H1 (cell line): ENCODE measurements at regions not wholly inside any gene's neighbourhood (a gene's known extent, or its start where the extent isn't known, plus 50 kb on each side); places are given as distances from the start of the nearest gene placed in this dataset.

Experiments
- CTCF ChIA-PET: fragments of 300-600 bp; sonication (Branson Sonifier 250); formaldehyde crosslinking; loops from one replicate; lab custom pipeline; 2021; ENCODE audit not compliant: partially characterized antibody; lab: Charles Lee
- POLR2A ChIA-PET: fragments of 300-600 bp; sonication (Branson Sonifier 250); formaldehyde crosslinking; loops from one replicate; lab custom pipeline; 2021; ENCODE audit warnings: inconsistent platforms; ENCODE audit not compliant: partially characterized antibody; lab: Charles Lee
- DNase-seq, 2 experiments: peaks; one replicate each; pipeline versions ENCODE4 v3.0.0 to v3.0.0-alpha.2; 2010 to 2022; ENCODE audit warnings: low spot score in 2 of 2, low read depth in 1 of 2, mixed read lengths in 1 of 2
- FAIRE-seq: peaks from 2 replicates; lab custom pipeline; 2011; peaks lifted over from hg19 to GRCh38; lab: Jason Lieb, UNC
- H2AFZ ChIP-seq: 2 replicates; pipeline ENCODE4 v1.8.1; 2012; ENCODE audit warnings: low read length, inconsistent platforms
- H2AK5ac ChIP-seq: 2 replicates; pipeline ENCODE4 v1.6.1; 2013; ENCODE audit warnings: low read depth, low read length
- H2BK120ac ChIP-seq: replicated peaks from 2 replicates; pipeline ENCODE3; 2013; ENCODE audit warnings: low read depth, low read length, inconsistent platforms
- H2BK12ac ChIP-seq: 2 replicates; pipeline ENCODE4 v1.6.1; 2013; ENCODE audit warnings: low read depth, low read length
- H2BK15ac ChIP-seq: 2 replicates; pipeline ENCODE4 v1.6.1; 2013; ENCODE audit warnings: low read length
- H2BK20ac ChIP-seq: 2 replicates; pipeline ENCODE4 v1.6.1; 2013; ENCODE audit warnings: low read length
- H2BK5ac ChIP-seq: 2 replicates; pipeline ENCODE4 v1.6.1; 2013; ENCODE audit warnings: low read depth, low read length
- H3K14ac ChIP-seq: 2 replicates; pipeline ENCODE4 v1.6.1; 2013; ENCODE audit warnings: inconsistent platforms; ENCODE audit not compliant: insufficient read length
- H3K18ac ChIP-seq: 2 replicates; pipeline ENCODE4 v1.6.1; 2013; ENCODE audit warnings: low read length; ENCODE audit errors: extremely low read depth
- H3K23ac ChIP-seq: 2 replicates; pipeline ENCODE4 v1.6.1; 2013; ENCODE audit warnings: inconsistent platforms; ENCODE audit not compliant: insufficient read length
- H3K23me2 ChIP-seq: 2 replicates; pipeline ENCODE4 v1.6.1; 2013; ENCODE audit warnings: low read depth, low read length
- H3K27ac ChIP-seq: 2 replicates; pipeline ENCODE4 v1.6.1; 2011; ENCODE audit warnings: low read depth, low read length, inconsistent platforms
- H3K27me3 ChIP-seq, 4 experiments: replicated peaks in 1 of 4; 1 replicate in 1 of 4; 2 replicates in 3 of 4; pipeline versions ENCODE4 v1.6.1 to v1.8.1; 2011 to 2013; ENCODE audit warnings: low read length in 3 of 4, mild to moderate bottlenecking in 3 of 4, inconsistent platforms in 2 of 4, mixed read lengths in 2 of 4, moderate library complexity in 1 of 4; ENCODE audit not compliant: control insufficient read depth in 3 of 4, insufficient read depth in 3 of 4; ENCODE audit errors: extremely low read depth in 1 of 4
- H3K36me3 ChIP-seq, 4 experiments: 2 replicates each; pipeline versions ENCODE4 v1.6.1 to v1.8.1; 2011 to 2013; ENCODE audit warnings: mild to moderate bottlenecking in 4 of 4, low read length in 3 of 4, moderate library complexity in 2 of 4, control low read depth in 1 of 4, inconsistent platforms in 1 of 4; ENCODE audit not compliant: insufficient read depth in 4 of 4, control insufficient read depth in 2 of 4
- H3K4ac ChIP-seq: replicated peaks from 2 replicates; pipeline ENCODE3; 2013; ENCODE audit warnings: low read length, low read depth, mixed read lengths, inconsistent platforms; ENCODE audit not compliant: insufficient read length
- H3K4me1 ChIP-seq, 4 experiments: replicated peaks in 1 of 4; 1 replicate in 1 of 4; 2 replicates in 3 of 4; pipeline versions ENCODE4 v1.6.1 to v1.8.1; 2011 to 2013; ENCODE audit warnings: low read length in 3 of 4, inconsistent platforms in 2 of 4, mixed read lengths in 1 of 4; ENCODE audit not compliant: insufficient read depth in 4 of 4, control insufficient read depth in 3 of 4
- H3K4me2 ChIP-seq, 2 experiments: 2 replicates each; pipeline versions ENCODE4 v1.6.1 to v1.8.1; 2011 to 2013; ENCODE audit warnings: low read depth in 2 of 2, low read length in 2 of 2, control low read depth in 1 of 2, inconsistent platforms in 1 of 2, mild to moderate bottlenecking in 1 of 2; ENCODE audit not compliant: insufficient read depth in 1 of 2
- H3K4me3 ChIP-seq, 4 experiments: fragments of 200-600, 300-600 bp in 1 of 4; sonication (generic), shearing (Covaris generic), sonication (Bioruptor Twin) in 1 of 4; 2 replicates each; pipeline versions ENCODE4 v1.5.1 to v1.8.1; 2011 to 2016; ENCODE audit warnings: low read length in 4 of 4, low read depth in 3 of 4, control low read depth in 2 of 4, inconsistent platforms in 2 of 4, mild to moderate bottlenecking in 2 of 4, mixed read lengths in 1 of 4, moderate library complexity in 1 of 4; ENCODE audit not compliant: insufficient read depth in 2 of 4; ENCODE audit errors: extremely low read depth in 1 of 4
- H3K56ac ChIP-seq: replicated peaks from 2 replicates; pipeline ENCODE3; 2013; ENCODE audit warnings: low read depth, mild to moderate bottlenecking, mixed read lengths, low read length, inconsistent platforms; ENCODE audit not compliant: insufficient read length
- H3K79me1 ChIP-seq: 2 replicates; pipeline ENCODE4 v1.6.1; 2013; ENCODE audit warnings: low read depth, low read length, control low read depth
- H3K79me2 ChIP-seq, 2 experiments: 2 replicates each; pipeline versions ENCODE4 v1.6.1 to v1.8.1; 2012 to 2013; ENCODE audit warnings: low read length in 2 of 2, mild to moderate bottlenecking in 2 of 2, inconsistent platforms in 1 of 2; ENCODE audit not compliant: insufficient read depth in 2 of 2, control insufficient read depth in 1 of 2
- H3K9ac ChIP-seq, 4 experiments: replicated peaks in 1 of 4; 1 replicate in 1 of 4; 2 replicates in 3 of 4; pipeline versions ENCODE4 v1.6.1 to v1.8.1; 2011 to 2013; ENCODE audit warnings: low read depth in 3 of 4, low read length in 3 of 4, control low read depth in 2 of 4, mild to moderate bottlenecking in 2 of 4, moderate library complexity in 2 of 4, inconsistent platforms in 1 of 4; ENCODE audit errors: extremely low read depth in 1 of 4
- H3K9me3 ChIP-seq, 2 experiments: 2 replicates each; pipeline versions ENCODE4 v1.6.1 to v1.8.1; 2012 to 2013; ENCODE audit warnings: mild to moderate bottlenecking in 2 of 2, moderate library complexity in 2 of 2, control low read depth in 1 of 2, inconsistent platforms in 1 of 2, low read depth in 1 of 2, low read length in 1 of 2, mixed read lengths in 1 of 2; ENCODE audit not compliant: insufficient read depth in 2 of 2
- H4K20me1 ChIP-seq, 2 experiments: replicated peaks in 1 of 2; 2 replicates each; pipeline versions ENCODE3 to v1.8.1; 2011 to 2013; ENCODE audit warnings: inconsistent platforms in 2 of 2, low read length in 2 of 2, mild to moderate bottlenecking in 1 of 2; ENCODE audit not compliant: insufficient read depth in 2 of 2, control insufficient read depth in 1 of 2
- H4K5ac ChIP-seq: 2 replicates; pipeline ENCODE4 v1.6.1; 2013; ENCODE audit warnings: low read length, low read depth, mixed read lengths, inconsistent platforms; ENCODE audit not compliant: insufficient read length
- H4K8ac ChIP-seq: 2 replicates; pipeline ENCODE4 v1.8.0; 2013; ENCODE audit warnings: mild to moderate bottlenecking, moderate library complexity, low read length, inconsistent platforms; ENCODE audit not compliant: insufficient read depth; ENCODE audit errors: extremely low read depth
- H4K91ac ChIP-seq: replicated peaks from 2 replicates; pipeline ENCODE3; 2013; ENCODE audit warnings: low read length, mixed read lengths, inconsistent platforms; ENCODE audit not compliant: insufficient read length
- CHD7 ChIP-seq: fragments of 300-600 bp; sonication (generic); IDR thresholded peaks from 2 replicates; pipeline ENCODE4 v1.7.1; 2012; ENCODE audit warnings: low read length, moderate library complexity, mild to moderate bottlenecking, inconsistent platforms; ENCODE audit not compliant: insufficient replicate concordance

- no peak for FAIRE-seq
- no peak overlapping the region for H3K27ac ChIP-seq
- no peak for TF ChIP-seq CHD7
These were observed 400.8 kb upstream of the PRICKLE1 start for GRCh38 chr12:42990387-42990786.

More at GRCh38 chr12:42990387-42990786, 400.8 kb upstream of the PRICKLE1 start:
- Histone ChIP-seq H3K79me2 (no peaks in the 10 kb centered on the region), H3K79me1 (no peaks in the 10 kb centered on the region), H2AK5ac (no peak overlapping the region), H3K4me3 (no peak overlapping the region), H4K20me1 (no peaks in the 10 kb centered on the region), H4K8ac (no peak overlapping the region), H2BK15ac (no peak overlapping the region), H3K4ac (no peak overlapping the region), H3K56ac (no peak overlapping the region), H3K9ac (no peak overlapping the region), H3K23ac (no peak overlapping the region), H2AFZ (no peak overlapping the region), H3K9me3 (no peaks in the 10 kb centered on the region), H2BK20ac (no peak overlapping the region), H3K23me2 (no peaks in the 10 kb centered on the region; the same call in 1 of the 2 replicates), H3K14ac (no peak overlapping the region), H3K4me2 (no peak overlapping the region), H2BK12ac (no peak overlapping the region), H4K5ac (no peak overlapping the region), H2BK5ac (no peak overlapping the region), H3K18ac (no peak overlapping the region), H2BK120ac (no peak overlapping the region), H3K27me3 (no peaks in the 10 kb centered on the region), H4K91ac (no peak overlapping the region), H3K4me1 (peaks cover 0 to 5% (median 2%) of the 10 kb centered on the region in 4 experiments; a peak in 4 of 7 replicates), H3K36me3 (no peaks in the 10 kb centered on the region)
- ChIA-PET CTCF (no interaction called here), POLR2A (no interaction called here)
- DNase-seq, result no peak
